Stomach smooth muscle (tissue), 2 donors: ENCODE measurements at regions not wholly inside any gene's neighbourhood (a gene's known extent, or its start where the extent isn't known, plus 50 kb on each side); places are given as distances from the start of the nearest gene placed in this dataset.

Experiments
- H3K27ac ChIP-seq: one replicate; pipeline ENCODE4 v1.7.0; 2013; ENCODE audit warnings: mild to moderate bottlenecking, low read length, inconsistent platforms
- H3K27me3 ChIP-seq, 2 donors: one replicate each; pipeline ENCODE4 v1.7.0; 2013; ENCODE audit warnings: low read length in 2 of 2; ENCODE audit not compliant: insufficient read depth in 2 of 2, control insufficient read depth in 1 of 2
- H3K36me3 ChIP-seq, 2 donors: one replicate each; pipeline ENCODE4 v1.7.0; 2013; ENCODE audit warnings: low read length in 2 of 2; ENCODE audit not compliant: control insufficient read depth in 2 of 2, insufficient read depth in 2 of 2
- H3K4me1 ChIP-seq: one replicate; pipeline ENCODE4 v1.7.0; 2013; ENCODE audit warnings: low read length; ENCODE audit not compliant: control insufficient read depth, insufficient read depth
- H3K4me3 ChIP-seq, 2 donors: one replicate each; pipeline ENCODE4 v1.7.0; 2013; ENCODE audit warnings: low read length in 2 of 2
- H3K9ac ChIP-seq, 2 donors: one replicate each; pipeline ENCODE4 v1.7.0; 2013; ENCODE audit warnings: low read length in 2 of 2, mild to moderate bottlenecking in 1 of 2
- H3K9me3 ChIP-seq, 2 donors: one replicate each; pipeline ENCODE4 v1.7.0; 2013; ENCODE audit warnings: low read length in 2 of 2; ENCODE audit not compliant: control insufficient read depth in 2 of 2
- donor health status: healthy.
- donor health status: Pancreatic carcinoma.

- no peak overlapping the region for H3K4me3 ChIP-seq
- H3K36me3 ChIP-seq, result no peaks in the 10 kb centered on the region
- peaks cover 0 to 3% of the 10 kb centered on the region in 2 donors for H3K27me3 ChIP-seq
- H3K9ac ChIP-seq, result no peak overlapping the region
- no peaks in the 10 kb centered on the region for H3K4me1 ChIP-seq
- H3K9me3 ChIP-seq, result no peaks in the 10 kb centered on the region
- H3K27ac ChIP-seq, result no peak overlapping the region
Observed at GRCh38 chr13:53170910-53171309, 142.3 kb downstream of the OLFM4 start.

- peaks cover 0 to 3% of the 10 kb centered on the region in 2 donors for H3K27me3 ChIP-seq
- no peaks in the 10 kb centered on the region for H3K36me3 ChIP-seq
- H3K4me3 ChIP-seq, result no peak overlapping the region
- no peaks in the 10 kb centered on the region for H3K4me1 ChIP-seq
- no peaks in the 10 kb centered on the region for H3K9me3 ChIP-seq
- no peak overlapping the region for H3K9ac ChIP-seq
- no peak overlapping the region for H3K27ac ChIP-seq
Observed at GRCh38 chr13:53174545-53174944, 145.9 kb downstream of the OLFM4 start.

GRCh38 chr13:53180684-53181083 lies 152.1 kb downstream of the OLFM4 start:
- H3K4me3 ChIP-seq, result no peak overlapping the region
- no peaks in the 10 kb centered on the region for H3K27me3 ChIP-seq
- peaks cover 2 to 4% of the 10 kb centered on the region in 2 donors for H3K9me3 ChIP-seq
- no peak overlapping the region for H3K27ac ChIP-seq
- no peaks in the 10 kb centered on the region for H3K4me1 ChIP-seq
- no peak overlapping the region for H3K9ac ChIP-seq
- H3K36me3 ChIP-seq, result no peaks in the 10 kb centered on the region

- H3K9me3 ChIP-seq, result peaks cover 2 to 4% of the 10 kb centered on the region in 2 donors
- H3K4me3 ChIP-seq, result no peak overlapping the region
- H3K36me3 ChIP-seq, result no peaks in the 10 kb centered on the region
- H3K27ac ChIP-seq, result no peak overlapping the region
- no peak overlapping the region for H3K9ac ChIP-seq
- H3K4me1 ChIP-seq, result no peaks in the 10 kb centered on the region
- H3K27me3 ChIP-seq, result no peaks in the 10 kb centered on the region
Observed at GRCh38 chr13:53182724-53183123, 154.1 kb downstream of the OLFM4 start.

- H3K36me3 ChIP-seq, result no peaks in the 10 kb centered on the region
- no peak overlapping the region for H3K27ac ChIP-seq
- H3K27me3 ChIP-seq, result peaks cover 0 to 3% of the 10 kb centered on the region in 2 donors
- no peaks in the 10 kb centered on the region for H3K4me1 ChIP-seq
- H3K9ac ChIP-seq, result no peak overlapping the region
- H3K4me3 ChIP-seq, result no peak overlapping the region
- peaks cover 2 to 4% of the 10 kb centered on the region in 2 donors for H3K9me3 ChIP-seq
Observed at GRCh38 chr13:53188120-53188519, 159.5 kb downstream of the OLFM4 start.

GRCh38 chr13:53189162-53189561 lies 160.5 kb downstream of the OLFM4 start:
- H3K4me1 ChIP-seq, result no peaks in the 10 kb centered on the region
- no peak overlapping the region for H3K27ac ChIP-seq
- no peak overlapping the region for H3K9ac ChIP-seq
- no peaks in the 10 kb centered on the region for H3K36me3 ChIP-seq
- H3K9me3 ChIP-seq, result no peaks in the 10 kb centered on the region
- H3K27me3 ChIP-seq, result peaks cover 0 to 3% of the 10 kb centered on the region in 2 donors
- no peak overlapping the region for H3K4me3 ChIP-seq

- no peak overlapping the region for H3K27ac ChIP-seq
- H3K9ac ChIP-seq, result no peak overlapping the region
- H3K36me3 ChIP-seq, result no peaks in the 10 kb centered on the region
- peaks cover 0 to 3% of the 10 kb centered on the region in 2 donors for H3K27me3 ChIP-seq
- H3K4me1 ChIP-seq, result no peaks in the 10 kb centered on the region
- H3K9me3 ChIP-seq, result no peaks in the 10 kb centered on the region
- H3K4me3 ChIP-seq, result no peak overlapping the region
Observed at GRCh38 chr13:53191091-53191490, 162.5 kb downstream of the OLFM4 start.

GRCh38 chr13:53197424-53197823 lies 168.8 kb downstream of the OLFM4 start:
- Histone ChIP-seq H3K4me1 (no peaks in the 10 kb centered on the region), H3K9me3 (no peaks in the 10 kb centered on the region), H3K27me3 (peaks cover 11 to 33% of the 10 kb centered on the region in 2 donors)

GRCh38 chr13:53198017-53198416 lies 169.4 kb downstream of the OLFM4 start:
- Histone ChIP-seq H3K4me1 (no peaks in the 10 kb centered on the region), H3K9ac (no peak overlapping the region), H3K27me3 (peaks cover 11 to 32% of the 10 kb centered on the region in 2 donors), H3K36me3 (no peaks in the 10 kb centered on the region), H3K4me3 (no peak overlapping the region), H3K27ac (no peak overlapping the region), H3K9me3 (no peaks in the 10 kb centered on the region)

More at GRCh38 chr13:53197424-53197823, 168.8 kb downstream of the OLFM4 start:
- H3K27ac ChIP-seq, result no peak overlapping the region
- no peak overlapping the region for H3K4me3 ChIP-seq
- no peak overlapping the region for H3K9ac ChIP-seq
- no peaks in the 10 kb centered on the region for H3K36me3 ChIP-seq

- no peaks in the 10 kb centered on the region for H3K4me1 ChIP-seq
- no peak overlapping the region for H3K4me3 ChIP-seq
- no peaks in the 10 kb centered on the region for H3K36me3 ChIP-seq
- peaks cover 11 to 31% of the 10 kb centered on the region in 2 donors for H3K27me3 ChIP-seq
- H3K9me3 ChIP-seq, result no peaks in the 10 kb centered on the region
- H3K9ac ChIP-seq, result no peak overlapping the region
- no peak overlapping the region for H3K27ac ChIP-seq
Observed at GRCh38 chr13:53198736-53199135, 170.1 kb downstream of the OLFM4 start.

GRCh38 chr13:53200075-53200474 lies 171.5 kb downstream of the OLFM4 start:
- no peak overlapping the region for H3K4me3 ChIP-seq
- peaks cover 11 to 31% of the 10 kb centered on the region in 2 donors for H3K27me3 ChIP-seq
- H3K4me1 ChIP-seq, result no peaks in the 10 kb centered on the region
- H3K27ac ChIP-seq, result no peak overlapping the region
- H3K36me3 ChIP-seq, result no peaks in the 10 kb centered on the region
- H3K9ac ChIP-seq, result no peak overlapping the region
- H3K9me3 ChIP-seq, result no peaks in the 10 kb centered on the region
